NCI-H187 treated with DMSO at 0.1 percent for 48 hours (cell line): ENCODE measurements at regions not wholly inside any gene's neighbourhood (a gene's known extent, or its start where the extent isn't known, plus 50 kb on each side); places are given as distances from the start of the nearest gene placed in this dataset.

ENCODE experiments used
- DNase-seq: peaks from one replicate; lab custom pipeline; 2025; lab: John Stamatoyannopoulos, UW

DNA sequence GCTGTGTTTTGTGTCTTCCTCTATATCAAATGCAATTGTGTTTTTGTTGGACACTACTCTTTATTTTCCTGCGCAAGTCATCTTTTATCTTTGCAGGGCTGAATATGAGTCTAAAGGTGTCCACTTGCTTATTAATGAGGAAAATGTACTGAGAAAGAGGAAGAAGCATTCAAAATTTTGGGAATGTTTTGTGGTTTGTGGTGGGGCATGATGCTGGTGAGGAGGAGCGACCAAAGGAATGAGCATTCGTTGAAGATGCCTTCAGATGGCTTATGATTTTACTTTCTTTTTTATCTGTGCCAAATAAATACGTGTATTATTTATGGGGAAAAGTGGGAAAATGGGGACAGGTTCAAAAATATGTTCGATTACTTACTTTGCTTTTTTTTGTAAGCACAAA lies 63.9 kb upstream of the SMIM21 start:
- no peak for DNase-seq

DNA sequence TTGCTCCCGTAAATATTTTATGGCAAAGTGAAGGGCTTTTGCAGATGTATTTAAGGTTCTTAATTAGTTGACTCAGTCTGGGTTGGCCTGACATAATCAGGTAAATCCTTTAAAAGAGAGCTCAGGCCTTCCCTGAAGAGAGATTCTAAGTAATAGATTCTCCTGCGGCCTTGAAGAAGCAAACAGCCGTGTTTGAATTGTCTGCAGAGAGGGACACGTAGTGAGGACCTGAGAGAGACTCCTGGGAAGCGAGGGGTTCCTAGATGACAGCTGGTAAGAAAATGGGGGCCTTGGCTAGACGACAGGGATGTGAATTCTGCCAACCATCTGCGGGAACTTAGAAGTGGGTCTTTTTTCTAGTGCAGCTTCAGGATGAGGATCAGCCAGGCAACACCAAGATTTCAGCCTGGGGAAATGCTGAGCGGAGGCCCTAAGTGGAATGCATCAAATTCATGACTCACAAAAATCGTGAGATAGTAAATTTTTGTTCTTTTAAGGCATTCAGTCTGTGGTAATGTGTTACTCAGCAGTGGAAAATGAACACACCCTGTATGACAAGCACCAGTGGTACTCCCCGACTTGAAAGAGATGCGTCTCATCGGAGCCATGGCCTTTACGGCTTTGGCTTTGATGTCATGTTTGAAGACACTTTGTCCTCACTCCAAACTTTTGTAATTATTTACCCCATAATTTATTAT lies 62.1 kb upstream of the SMIM21 start:
- DNase-seq, result no peak

DNA sequence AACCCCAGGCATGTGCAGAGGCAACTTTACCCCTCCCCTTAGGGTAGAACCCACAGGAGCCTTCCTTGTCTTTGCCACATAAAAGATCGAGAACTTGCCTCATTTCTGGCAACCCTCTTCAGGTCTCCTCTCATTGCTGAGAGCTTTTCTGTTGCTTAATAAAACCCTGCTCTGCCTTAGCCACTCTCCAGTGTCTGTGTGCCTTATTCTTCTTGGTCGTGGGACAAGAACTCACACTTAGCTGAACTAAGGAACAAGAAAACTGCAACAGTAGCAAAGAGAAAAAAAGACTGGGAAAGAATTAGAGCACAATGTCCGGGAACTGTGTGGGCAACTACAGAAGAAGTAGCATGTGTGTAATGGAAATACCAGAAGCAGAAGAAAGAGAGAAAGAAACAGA lies 56.2 kb upstream of the SMIM21 start:
- no peak for DNase-seq

DNA sequence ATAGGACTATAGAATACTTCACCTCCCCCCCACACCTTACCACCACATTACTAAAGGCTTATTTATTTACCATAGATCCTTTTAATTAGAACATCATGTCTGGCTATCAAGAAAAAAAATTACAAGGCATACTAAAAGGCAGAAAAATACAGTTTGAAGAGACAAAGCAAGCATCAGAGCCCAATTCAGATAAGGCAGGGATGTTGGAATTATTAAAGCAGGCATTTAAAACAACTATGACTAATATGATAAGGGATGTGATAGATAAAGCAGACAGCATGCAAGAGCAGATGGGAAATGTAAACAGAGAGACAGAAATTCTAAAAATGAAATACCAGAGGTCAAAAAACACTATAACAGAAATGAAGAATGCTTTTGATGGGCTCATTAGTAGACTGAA lies 55.4 kb upstream of the SMIM21 start:
- no peak for DNase-seq

DNA sequence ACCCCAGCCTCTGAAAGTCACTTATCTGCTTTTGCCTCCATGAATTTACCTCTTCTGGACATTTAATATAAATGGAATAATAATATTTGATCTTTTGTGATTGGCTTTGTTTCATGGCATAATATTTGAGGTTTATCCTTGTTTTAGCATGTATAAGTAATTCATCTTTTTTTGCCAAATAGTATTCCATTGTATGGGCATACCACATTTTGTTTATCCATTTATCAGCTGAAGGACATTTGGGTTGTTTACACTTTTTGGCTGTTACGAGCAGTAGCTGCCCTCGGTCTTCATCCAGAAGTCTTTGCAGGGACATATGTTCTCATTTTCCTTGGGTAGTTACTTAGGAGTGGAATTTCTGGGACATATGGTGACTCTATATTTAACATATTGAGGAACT lies 53.0 kb upstream of the SMIM21 start:
- no peak for DNase-seq

DNA sequence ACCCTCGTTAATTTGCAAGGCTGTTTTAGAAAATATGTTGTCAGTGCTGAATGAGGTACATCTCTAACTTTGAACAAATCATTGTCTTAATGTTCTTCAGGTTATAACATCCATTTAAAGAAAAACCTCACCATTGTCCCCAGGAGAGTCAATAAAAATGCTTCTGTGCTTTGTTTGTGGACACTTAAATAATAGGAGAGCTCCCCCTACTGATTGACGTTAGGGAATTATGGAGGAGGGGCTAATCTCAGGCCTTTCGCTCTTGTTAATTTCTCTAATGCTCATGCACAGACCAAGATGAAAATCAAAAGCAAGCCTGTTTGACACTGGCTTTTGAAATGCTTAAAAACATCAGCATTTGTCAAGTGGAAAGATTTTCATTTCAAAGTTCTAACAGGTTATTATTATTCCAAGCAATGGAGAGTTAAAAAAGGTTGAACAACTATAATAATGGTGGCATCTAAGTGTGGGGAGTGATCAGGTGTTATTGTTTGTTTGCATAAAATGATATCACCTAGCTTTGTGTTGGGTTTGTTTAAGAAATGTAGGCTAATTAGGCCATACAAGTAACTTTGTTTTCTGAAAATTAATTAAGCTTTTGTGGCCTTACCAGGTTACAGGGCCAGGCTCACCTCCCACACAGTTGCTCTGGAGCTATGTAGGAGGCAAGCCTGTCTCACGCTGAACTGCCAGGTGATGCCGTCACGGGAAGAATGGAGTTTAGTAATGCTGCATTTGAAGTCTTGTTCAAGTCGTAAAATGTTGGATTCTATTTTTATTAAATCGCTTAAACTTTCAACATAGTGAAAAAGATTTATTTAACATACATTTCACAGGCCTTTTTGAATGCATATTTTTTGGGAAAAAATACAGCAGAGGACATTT lies 51.7 kb upstream of the SMIM21 start:
- no peak for DNase-seq

DNA sequence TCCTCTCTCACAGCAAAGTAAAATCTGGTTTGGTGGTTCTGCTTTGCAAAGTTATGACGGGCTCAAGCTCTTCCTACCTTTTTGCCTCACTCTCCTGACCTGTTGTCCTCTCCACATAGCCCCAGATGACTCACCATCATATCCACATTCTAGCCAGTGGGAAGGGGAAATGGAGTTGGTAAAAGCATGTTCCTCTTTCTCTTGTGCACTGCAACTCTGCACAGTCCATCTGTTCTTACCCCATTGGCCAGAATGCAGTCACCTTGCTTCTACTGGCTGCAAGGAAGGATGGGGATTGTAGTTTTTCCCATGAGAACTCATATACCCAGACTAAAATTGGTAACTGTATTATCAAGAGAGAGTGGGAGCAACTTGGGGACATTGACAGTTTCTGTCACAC lies 50.4 kb upstream of the SMIM21 start:
- no peak for DNase-seq
